Astrocyte (in vitro differentiated cells and primary cell): ENCODE measurements at regions not wholly inside any gene's neighbourhood (a gene's known extent, or its start where the extent isn't known, plus 50 kb on each side); places are given as distances from the start of the nearest gene placed in this dataset.
"Not testable (repeated sequence)": the region's sequence is repeated elsewhere in the genome, so short reads cannot be mapped to it uniquely, and the experiment has no call there.

Source experiments
- DNase-seq: peaks from one replicate; pipeline ENCODE4 v3.0.0-alpha.2; 2010; ENCODE audit warnings: low read depth
- FAIRE-seq: peaks from 2 replicates; lab custom pipeline; 2011; peaks lifted over from hg19 to GRCh38; lab: Jason Lieb, UNC
- H2AFZ ChIP-seq: 2 replicates; pipeline ENCODE4 v1.6.0; 2012; ENCODE audit warnings: low read depth, low read length, inconsistent platforms
- H3K27ac ChIP-seq: 2 replicates; pipeline ENCODE4 v1.5.1; 2011; ENCODE audit warnings: low read depth, low read length, inconsistent platforms
- H3K27me3 ChIP-seq: 2 replicates; pipeline ENCODE4 v1.6.0; 2011; ENCODE audit warnings: low read length, inconsistent platforms; ENCODE audit not compliant: insufficient read depth
- H3K36me3 ChIP-seq: 2 replicates; pipeline ENCODE4 v1.5.1; 2011; ENCODE audit warnings: low read length, inconsistent platforms; ENCODE audit not compliant: insufficient read depth
- H3K4me1 ChIP-seq: 2 replicates; pipeline ENCODE4 v1.5.1; 2011; ENCODE audit warnings: low read length, inconsistent platforms; ENCODE audit not compliant: insufficient read depth
- H3K4me2 ChIP-seq: 2 replicates; pipeline ENCODE4 v1.6.0; 2012; ENCODE audit warnings: low read length, inconsistent platforms
- H3K4me3 ChIP-seq: 2 replicates; pipeline ENCODE4 v1.5.1; 2011; ENCODE audit warnings: low read depth, mild to moderate bottlenecking, low read length, inconsistent platforms; ENCODE audit not compliant: insufficient read depth
- H3K79me2 ChIP-seq: 2 replicates; pipeline ENCODE4 v1.6.0; 2012; ENCODE audit warnings: mild to moderate bottlenecking, low read length, inconsistent platforms; ENCODE audit not compliant: insufficient read depth
- H3K9ac ChIP-seq: 2 replicates; pipeline ENCODE4 v1.6.0; 2012; ENCODE audit warnings: mild to moderate bottlenecking, low read length, inconsistent platforms
- H3K9me3 ChIP-seq: 2 replicates; pipeline ENCODE4 v1.5.1; 2012; ENCODE audit warnings: low read depth, mild to moderate bottlenecking, low read length, inconsistent platforms; ENCODE audit not compliant: insufficient read depth
- H4K20me1 ChIP-seq: 2 replicates; pipeline ENCODE4 v1.6.0; 2012; ENCODE audit warnings: low read length, inconsistent platforms; ENCODE audit not compliant: insufficient read depth
- H3K27ac Mint-ChIP-seq: one replicate; pipeline ENCODE4 v1.8.0; 2021; ENCODE audit warnings: mild to moderate bottlenecking, mixed read lengths; ENCODE audit not compliant: unreplicated experiment
- H3K27me3 Mint-ChIP-seq: one replicate; pipeline ENCODE4 v1.8.0; 2021; ENCODE audit warnings: low read depth, mixed read lengths; ENCODE audit not compliant: unreplicated experiment
- H3K36me3 Mint-ChIP-seq: one replicate; pipeline ENCODE4 v1.8.0; 2021; ENCODE audit warnings: low read depth, mixed read lengths; ENCODE audit not compliant: unreplicated experiment
- H3K4me1 Mint-ChIP-seq: one replicate; pipeline ENCODE4 v1.8.0; 2021; ENCODE audit warnings: low read depth, mixed read lengths; ENCODE audit not compliant: unreplicated experiment
- H3K4me3 Mint-ChIP-seq: one replicate; pipeline ENCODE4 v1.8.0; 2021; ENCODE audit warnings: mild to moderate bottlenecking, moderate library complexity, mixed read lengths; ENCODE audit not compliant: unreplicated experiment
- H3K9me3 Mint-ChIP-seq: one replicate; pipeline ENCODE4 v1.8.0; 2021; ENCODE audit warnings: mild to moderate bottlenecking, mixed read lengths; ENCODE audit not compliant: unreplicated experiment

GRCh38 chr18:15026041-15026440, 278.1 kb downstream of the ANKRD30B start:
- DNase-seq, H3K27me3 Mint-ChIP-seq, H3K9me3 Mint-ChIP-seq, H2AFZ ChIP-seq, H3K36me3 ChIP-seq, H3K27ac Mint-ChIP-seq, FAIRE-seq, H3K4me3 ChIP-seq, H3K4me3 Mint-ChIP-seq, H3K9ac ChIP-seq, H3K4me1 ChIP-seq, H3K4me1 Mint-ChIP-seq, H4K20me1 ChIP-seq, H3K36me3 Mint-ChIP-seq, H3K27me3 ChIP-seq, H3K4me2 ChIP-seq, H3K27ac ChIP-seq, H3K9me3 ChIP-seq, H3K79me2 ChIP-seq: not testable (repeated sequence)

- DNase-seq, H3K27me3 ChIP-seq, H3K36me3 ChIP-seq, H3K4me1 ChIP-seq, H3K79me2 ChIP-seq, H3K4me2 ChIP-seq, H3K36me3 Mint-ChIP-seq, H3K4me3 Mint-ChIP-seq, H3K9me3 Mint-ChIP-seq, FAIRE-seq, H3K4me1 Mint-ChIP-seq, H3K9me3 ChIP-seq, H3K9ac ChIP-seq, H4K20me1 ChIP-seq, H3K27ac Mint-ChIP-seq, H3K27me3 Mint-ChIP-seq, H2AFZ ChIP-seq, H3K4me3 ChIP-seq, H3K27ac ChIP-seq: not testable (repeated sequence)
These were observed 280.1 kb downstream of the ANKRD30B start for GRCh38 chr18:15028037-15028436.

- not testable (repeated sequence) for H4K20me1 ChIP-seq, H3K79me2 ChIP-seq, H3K4me2 ChIP-seq, H3K36me3 Mint-ChIP-seq, DNase-seq, H3K4me3 ChIP-seq, H3K9me3 Mint-ChIP-seq, H3K27me3 Mint-ChIP-seq, H3K4me3 Mint-ChIP-seq, H3K27ac ChIP-seq, FAIRE-seq, H3K27ac Mint-ChIP-seq, H3K27me3 ChIP-seq, H3K36me3 ChIP-seq, H3K4me1 ChIP-seq, H3K9ac ChIP-seq, H3K4me1 Mint-ChIP-seq, H3K9me3 ChIP-seq, H2AFZ ChIP-seq
These were observed 312.4 kb downstream of the ANKRD30B start for GRCh38 chr18:15060279-15060880.

GRCh38 chr18:15061289-15061896, 313.4 kb downstream of the ANKRD30B start:
- H3K27me3 ChIP-seq, H3K4me3 ChIP-seq, H2AFZ ChIP-seq, H3K4me1 ChIP-seq, H3K9me3 Mint-ChIP-seq, H3K36me3 Mint-ChIP-seq, H4K20me1 ChIP-seq, H3K36me3 ChIP-seq, H3K27ac Mint-ChIP-seq, H3K4me3 Mint-ChIP-seq, H3K4me2 ChIP-seq, H3K9ac ChIP-seq, FAIRE-seq, H3K79me2 ChIP-seq, H3K27ac ChIP-seq, H3K4me1 Mint-ChIP-seq, DNase-seq, H3K27me3 Mint-ChIP-seq, H3K9me3 ChIP-seq: not testable (repeated sequence)

GRCh38 chr18:15066434-15066833, 318.5 kb downstream of the ANKRD30B start:
- H3K27me3 ChIP-seq, H3K4me1 ChIP-seq, H3K36me3 ChIP-seq, H4K20me1 ChIP-seq, H3K4me1 Mint-ChIP-seq, DNase-seq, H3K4me2 ChIP-seq, H3K79me2 ChIP-seq, H3K9me3 ChIP-seq, H3K9ac ChIP-seq, FAIRE-seq, H3K9me3 Mint-ChIP-seq, H3K4me3 Mint-ChIP-seq, H3K27ac ChIP-seq, H3K36me3 Mint-ChIP-seq, H3K4me3 ChIP-seq, H3K27me3 Mint-ChIP-seq, H2AFZ ChIP-seq, H3K27ac Mint-ChIP-seq: not testable (repeated sequence)

GRCh38 chr18:15071311-15071710, 323.3 kb downstream of the ANKRD30B start:
- H3K27ac Mint-ChIP-seq, H3K4me1 ChIP-seq, H3K4me2 ChIP-seq, H3K36me3 ChIP-seq, H3K27me3 ChIP-seq, H3K4me3 Mint-ChIP-seq, FAIRE-seq, H3K4me3 ChIP-seq, H3K27me3 Mint-ChIP-seq, H3K36me3 Mint-ChIP-seq, H3K79me2 ChIP-seq, H4K20me1 ChIP-seq, H2AFZ ChIP-seq, H3K9ac ChIP-seq, DNase-seq, H3K9me3 Mint-ChIP-seq, H3K4me1 Mint-ChIP-seq, H3K27ac ChIP-seq, H3K9me3 ChIP-seq: not testable (repeated sequence)
